ENCODE measurements at regions not wholly inside any gene's neighbourhood (a gene's known extent, or its start where the extent isn't known, plus 50 kb on each side); places are given as distances from the start of the nearest gene placed in this dataset.

DNA sequence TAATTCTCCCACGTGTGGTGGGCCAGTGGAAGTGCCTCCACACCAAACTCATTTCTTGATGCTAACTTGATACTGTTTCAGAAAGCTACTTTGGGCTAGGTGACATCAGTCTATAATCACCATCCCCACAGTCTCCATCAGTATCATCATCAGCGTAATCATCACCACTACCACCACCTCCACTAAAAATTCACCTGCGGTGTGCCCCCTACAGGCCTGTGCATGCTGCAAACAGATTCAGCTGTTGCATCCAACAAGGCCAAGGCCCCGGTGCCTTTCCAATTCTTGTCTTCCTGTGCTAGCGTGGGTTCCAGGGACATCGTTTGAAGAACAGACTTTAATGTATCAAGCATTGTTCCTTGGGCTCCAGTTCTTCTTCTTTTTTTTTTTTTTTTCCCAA, 201.3 kb upstream of the EXOC2 start:
- TF ChIP-seq, protein P1, sequence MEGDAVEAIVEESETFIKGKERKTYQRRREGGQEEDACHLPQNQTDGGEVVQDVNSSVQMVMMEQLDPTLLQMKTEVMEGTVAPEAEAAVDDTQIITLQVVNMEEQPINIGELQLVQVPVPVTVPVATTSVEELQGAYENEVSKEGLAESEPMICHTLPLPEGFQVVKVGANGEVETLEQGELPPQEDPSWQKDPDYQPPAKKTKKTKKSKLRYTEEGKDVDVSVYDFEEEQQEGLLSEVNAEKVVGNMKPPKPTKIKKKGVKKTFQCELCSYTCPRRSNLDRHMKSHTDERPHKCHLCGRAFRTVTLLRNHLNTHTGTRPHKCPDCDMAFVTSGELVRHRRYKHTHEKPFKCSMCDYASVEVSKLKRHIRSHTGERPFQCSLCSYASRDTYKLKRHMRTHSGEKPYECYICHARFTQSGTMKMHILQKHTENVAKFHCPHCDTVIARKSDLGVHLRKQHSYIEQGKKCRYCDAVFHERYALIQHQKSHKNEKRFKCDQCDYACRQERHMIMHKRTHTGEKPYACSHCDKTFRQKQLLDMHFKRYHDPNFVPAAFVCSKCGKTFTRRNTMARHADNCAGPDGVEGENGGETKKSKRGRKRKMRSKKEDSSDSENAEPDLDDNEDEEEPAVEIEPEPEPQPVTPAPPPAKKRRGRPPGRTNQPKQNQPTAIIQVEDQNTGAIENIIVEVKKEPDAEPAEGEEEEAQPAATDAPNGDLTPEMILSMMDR (IDR thresholded peaks at IDR 0.05) = peak; percentile 16; the same call in 1 of the 2 replicates

DNA sequence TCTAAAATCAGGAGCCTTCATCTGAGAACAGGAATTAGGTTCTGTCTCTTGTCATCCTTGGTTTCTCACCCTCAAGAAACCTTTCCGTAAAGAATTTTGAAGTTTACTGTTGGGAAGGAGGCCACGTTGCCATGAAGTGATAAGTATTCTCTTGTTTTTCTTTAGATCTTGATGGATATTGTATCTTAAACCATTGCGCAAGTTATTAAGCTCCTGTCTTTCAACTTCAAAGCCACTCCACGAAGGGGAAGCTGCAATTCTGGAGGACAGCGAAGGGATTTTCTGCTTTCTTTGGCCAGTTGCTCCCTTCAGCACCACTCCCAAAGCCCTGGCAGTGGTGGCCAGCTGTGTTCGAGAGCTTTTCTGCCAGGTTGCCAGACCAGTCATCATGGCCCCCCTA, 198.1 kb upstream of the EXOC2 start:
- TF ChIP-seq, protein P1 (IDR thresholded peaks at IDR 0.05) = no peak

DNA sequence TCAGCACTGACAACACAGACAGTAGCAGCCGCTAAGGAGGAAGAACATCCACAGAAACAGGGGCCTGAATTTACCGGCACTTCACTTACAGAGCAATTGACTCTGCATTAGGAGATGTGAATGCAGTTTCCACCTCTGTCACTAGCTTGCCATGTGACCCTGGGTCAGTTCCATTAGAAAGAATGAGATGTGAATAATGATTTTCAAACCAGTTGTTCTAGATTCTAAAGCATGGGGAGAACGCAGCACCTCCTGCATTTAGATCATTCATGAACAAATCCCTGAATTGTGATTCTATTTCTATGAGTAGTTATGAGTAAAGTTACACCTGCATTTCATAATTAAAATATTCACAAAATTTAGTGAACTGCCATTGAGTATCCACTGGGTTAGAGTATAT, 197.3 kb upstream of the EXOC2 start:
- TF ChIP-seq, protein P1 (IDR thresholded peaks at IDR 0.05) = no peak

DNA sequence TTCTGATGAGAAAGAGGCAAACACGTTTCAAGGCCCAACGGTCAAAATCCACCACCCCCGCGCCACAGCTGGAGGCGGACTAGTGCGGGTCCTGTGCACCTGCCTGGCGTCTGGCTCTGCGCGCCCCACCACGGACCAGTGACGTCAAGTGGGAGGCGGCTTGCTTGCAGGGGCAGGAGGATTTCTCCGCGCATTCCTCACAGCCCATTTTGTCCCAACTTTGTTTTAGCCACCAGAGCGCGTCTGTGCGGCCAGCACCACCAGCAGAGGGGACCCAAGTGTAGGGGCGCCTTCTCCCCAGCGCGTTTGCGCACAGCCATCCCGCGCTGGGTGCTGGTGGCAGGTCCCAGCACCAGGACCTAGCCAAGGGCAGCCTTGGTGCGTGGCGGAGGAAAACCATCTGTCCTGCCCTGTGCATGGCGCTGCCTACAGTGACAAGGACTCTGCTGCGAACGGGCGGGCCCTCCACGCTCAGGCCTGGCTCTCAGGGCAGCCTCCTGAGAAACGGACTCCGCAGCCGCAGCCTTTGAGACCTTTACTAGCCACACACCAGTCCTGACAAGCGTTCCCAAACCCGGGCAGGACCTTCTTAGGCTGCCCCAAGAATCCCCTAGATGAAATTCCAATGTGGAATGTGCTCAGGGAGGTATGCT, 194.8 kb upstream of the EXOC2 start:
- TF ChIP-seq, protein P1 (IDR thresholded peaks at IDR 0.05) = no peak

DNA sequence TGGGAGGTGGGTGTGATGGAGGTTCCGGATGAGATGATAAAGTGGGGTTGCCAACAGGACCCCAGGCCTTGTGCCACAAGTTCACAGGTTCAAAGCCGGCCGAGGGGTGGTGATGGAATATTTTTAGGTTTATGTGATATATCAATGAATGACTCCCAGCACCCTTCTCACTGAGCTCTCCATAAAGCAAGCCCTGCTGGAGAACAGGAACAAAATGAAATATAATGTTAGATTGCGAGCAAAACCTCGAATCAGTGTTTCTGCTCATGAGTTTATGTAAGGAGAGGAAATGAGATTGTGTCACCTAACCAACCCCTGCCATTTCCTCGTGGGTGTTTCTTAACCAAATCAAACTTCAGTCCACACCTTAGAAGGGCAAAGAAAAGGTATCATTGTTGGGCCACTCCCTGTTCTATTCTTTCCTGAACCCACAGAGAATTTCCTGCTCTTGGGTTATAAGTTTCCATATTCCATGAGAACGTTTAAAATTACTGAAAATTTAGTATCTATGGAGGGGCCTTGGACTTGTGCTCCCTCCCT, 192.2 kb upstream of the EXOC2 start:
- TF ChIP-seq, protein P1 (IDR thresholded peaks at IDR 0.05) = no peak

DNA sequence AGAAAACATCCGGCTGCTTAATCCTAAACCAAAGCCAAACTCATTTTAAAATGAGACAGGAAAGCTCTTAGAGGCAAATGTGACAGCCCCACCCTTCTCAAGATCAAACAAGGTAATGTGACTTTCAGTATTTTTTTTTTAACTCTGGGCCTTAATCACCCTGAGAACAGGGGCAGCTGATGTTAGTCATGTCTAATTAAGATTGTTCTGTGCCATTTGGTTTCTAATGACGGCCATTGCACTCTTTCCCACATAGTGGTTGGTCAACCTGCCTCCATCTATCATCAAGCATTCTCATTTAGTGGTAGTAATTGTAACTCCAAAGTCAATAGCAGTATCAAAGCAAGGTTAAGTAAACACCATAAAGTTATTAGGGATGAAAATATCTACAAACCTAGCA, 191.6 kb upstream of the EXOC2 start:
- TF ChIP-seq, protein P1 (IDR thresholded peaks at IDR 0.05) = no peak

DNA sequence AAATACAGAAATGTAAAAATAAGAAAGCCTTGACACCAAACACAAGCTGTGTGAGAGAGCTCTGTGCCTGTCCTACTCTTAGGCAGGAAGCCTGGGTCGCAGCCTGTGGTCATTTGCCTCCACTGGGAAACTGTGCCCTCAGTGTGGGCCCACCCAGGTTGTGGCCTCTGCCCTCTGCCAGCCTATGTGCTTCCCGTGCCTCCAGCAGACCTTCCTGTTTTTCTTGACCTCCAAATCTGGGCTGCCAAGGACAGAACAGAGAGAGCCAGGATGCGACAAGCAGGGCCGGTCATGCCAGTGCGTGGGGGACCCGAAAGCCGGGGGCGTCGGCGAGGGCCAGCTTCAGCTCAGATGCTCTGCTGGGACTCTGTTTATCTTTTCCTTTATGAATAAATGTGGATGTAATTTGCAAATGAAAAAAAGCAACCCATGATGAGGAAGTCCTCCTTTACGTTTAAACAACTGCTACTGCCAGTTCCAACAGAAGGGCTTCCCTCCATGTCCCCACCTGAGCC, 189.2 kb upstream of the EXOC2 start:
- TF ChIP-seq, protein P1 (IDR thresholded peaks at IDR 0.05) = no peak
